ENCODE measurements at regions not wholly inside any gene's neighbourhood (a gene's known extent, or its start where the extent isn't known, plus 50 kb on each side); places are given as distances from the start of the nearest gene placed in this dataset.

DNA sequence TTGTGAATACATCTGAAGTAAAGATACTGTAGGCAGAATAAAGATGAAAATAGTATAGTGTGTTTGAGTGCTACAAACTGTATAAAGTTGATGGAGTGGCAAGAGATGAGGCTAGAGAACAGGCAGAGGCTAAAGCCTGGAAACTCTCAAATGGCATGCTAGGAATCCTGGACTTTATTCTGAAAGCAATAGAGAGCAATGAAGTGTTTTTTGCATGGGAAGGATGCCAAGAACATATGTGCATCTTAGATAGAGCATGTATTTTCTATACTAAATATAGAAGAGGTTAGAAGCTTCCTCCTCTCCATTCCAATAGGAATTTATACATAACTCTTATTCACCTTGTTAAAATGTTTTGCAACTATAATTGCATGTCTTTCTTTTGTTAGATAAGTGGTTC, 86.3 kb upstream of the TMTC2 start:
- no peaks in the 10 kb centered on the region for H3K79me1 ChIP-seq (ENCODE audit: low read depth, low read length)
- ChIA-PET POLR2A (ENCODE audit: partially characterized antibody) (no interaction called here), CTCF (ENCODE audit: partially characterized antibody) (no interaction called here)
- no peaks in the 10 kb centered on the region for H3K27me3 ChIP-seq (replicated peaks in 1 of 4; ENCODE audit: control insufficient read depth in 3 of 4, extremely low read depth in 1 of 4, insufficient read depth in 3 of 4, low read length in 3 of 4)
- no peak overlapping the region for H2AFZ ChIP-seq (ENCODE audit: low read length)
- no peak overlapping the region for H2BK20ac ChIP-seq (ENCODE audit: low read length)
- no peak overlapping the region for H2BK12ac ChIP-seq (ENCODE audit: low read depth, low read length)
- no peaks in the 10 kb centered on the region for H3K79me2 ChIP-seq (ENCODE audit: control insufficient read depth in 1 of 2, insufficient read depth in 2 of 2, low read length in 2 of 2)
- H3K56ac ChIP-seq (replicated peaks; ENCODE audit: insufficient read length, low read depth, low read length): no peak overlapping the region
- H3K4me2 ChIP-seq (ENCODE audit: insufficient read depth in 1 of 2, low read depth in 2 of 2, low read length in 2 of 2): no peak overlapping the region
- FAIRE-seq (no peak), DNase-seq (ENCODE audit: low read depth in 1 of 2, low spot score in 2 of 2) (no peak)
- no peaks in the 10 kb centered on the region for H3K23me2 ChIP-seq (ENCODE audit: low read depth, low read length)
- no peak overlapping the region for H3K4ac ChIP-seq (replicated peaks; ENCODE audit: insufficient read length, low read depth, low read length)
- H4K8ac ChIP-seq (ENCODE audit: extremely low read depth, insufficient read depth, low read length): no peak overlapping the region
- H4K20me1 ChIP-seq (replicated peaks in 1 of 2; ENCODE audit: control insufficient read depth in 1 of 2, insufficient read depth in 2 of 2, low read length in 2 of 2): no peaks in the 10 kb centered on the region
- no peak overlapping the region for H3K14ac ChIP-seq (ENCODE audit: insufficient read length)
- H2AK5ac ChIP-seq (ENCODE audit: low read depth, low read length): no peak overlapping the region
- no peak overlapping the region for H4K5ac ChIP-seq (ENCODE audit: insufficient read length, low read depth, low read length)
- no peak overlapping the region for H3K27ac ChIP-seq (ENCODE audit: low read depth, low read length)
- no peak overlapping the region for H3K18ac ChIP-seq (ENCODE audit: extremely low read depth, low read length)
- no peaks in the 10 kb centered on the region for H3K4me1 ChIP-seq (replicated peaks in 1 of 4; ENCODE audit: control insufficient read depth in 3 of 4, insufficient read depth in 4 of 4, low read length in 3 of 4)
- H2BK5ac ChIP-seq (ENCODE audit: low read depth, low read length): no peak overlapping the region
- H3K23ac ChIP-seq (ENCODE audit: insufficient read length): no peak overlapping the region
- H3K9ac ChIP-seq (replicated peaks in 1 of 4; ENCODE audit: extremely low read depth in 1 of 4, low read depth in 3 of 4, low read length in 3 of 4): no peak overlapping the region
- no peak overlapping the region for H4K91ac ChIP-seq (replicated peaks; ENCODE audit: insufficient read length, low read length)
- H3K4me3 ChIP-seq (ENCODE audit: extremely low read depth in 1 of 4, insufficient read depth in 2 of 4, low read depth in 3 of 4, low read length in 4 of 4): no peak overlapping the region
- H2BK120ac ChIP-seq (replicated peaks; ENCODE audit: low read depth, low read length): no peak overlapping the region
- no peaks in the 10 kb centered on the region for H3K9me3 ChIP-seq (ENCODE audit: insufficient read depth in 2 of 2, low read depth in 1 of 2, low read length in 1 of 2)
- H3K36me3 ChIP-seq (ENCODE audit: control insufficient read depth in 2 of 4, insufficient read depth in 4 of 4, low read length in 3 of 4): no peaks in the 10 kb centered on the region
- no peak overlapping the region for H2BK15ac ChIP-seq (ENCODE audit: low read length)
- no peak for TF ChIP-seq NRF1 (IDR thresholded peaks at IDR 0.05; ENCODE audit: low read depth, low read length)
- TF ChIP-seq BCL11A (IDR thresholded peaks at IDR 0.05; ENCODE audit: low read depth in 2 of 2, low read length in 2 of 2): no peak
- no peak for TF ChIP-seq SRF (IDR thresholded peaks at IDR 0.05; ENCODE audit: low read depth, low read length)
- no peak for TF ChIP-seq RXRA (IDR thresholded peaks at IDR 0.05; ENCODE audit: insufficient read depth, low read depth, low read length)
- TF ChIP-seq, protein P1, sequence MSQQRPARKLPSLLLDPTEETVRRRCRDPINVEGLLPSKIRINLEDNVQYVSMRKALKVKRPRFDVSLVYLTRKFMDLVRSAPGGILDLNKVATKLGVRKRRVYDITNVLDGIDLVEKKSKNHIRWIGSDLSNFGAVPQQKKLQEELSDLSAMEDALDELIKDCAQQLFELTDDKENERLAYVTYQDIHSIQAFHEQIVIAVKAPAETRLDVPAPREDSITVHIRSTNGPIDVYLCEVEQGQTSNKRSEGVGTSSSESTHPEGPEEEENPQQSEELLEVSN (IDR thresholded peaks at IDR 0.05): no peak
- no peak for TF ChIP-seq SUZ12 (IDR thresholded peaks at IDR 0.05; ENCODE audit: low read length)
- no peak for TF ChIP-seq ZNF274 (IDR thresholded peaks at IDR 0.05; ENCODE audit: borderline replicate concordance, extremely low read depth, low read length)
- no peak for TF ChIP-seq SP2 (IDR thresholded peaks at IDR 0.05; ENCODE audit: low read length)
- no peak for TF ChIP-seq CREB1 (IDR thresholded peaks at IDR 0.05)
- TF ChIP-seq KDM5A (IDR thresholded peaks at IDR 0.05; ENCODE audit: low read length): no peak
- TF ChIP-seq EZH2 (IDR thresholded peaks at IDR 0.05; ENCODE audit: low read depth, low read length, severe bottlenecking): no peak
- no peak for TF ChIP-seq GTF2F1 (IDR thresholded peaks at IDR 0.05; ENCODE audit: borderline replicate concordance, low read depth, low read length)
- no peak for TF ChIP-seq NANOG (IDR thresholded peaks at IDR 0.05; ENCODE audit: insufficient read depth, low read depth, low read length, poor library complexity, severe bottlenecking)
- no peak for TF ChIP-seq MAFK (IDR thresholded peaks at IDR 0.05; ENCODE audit: low read depth, low read length)
- TF ChIP-seq BACH1 (IDR thresholded peaks at IDR 0.05; ENCODE audit: low read length): no peak
- TF ChIP-seq TBP (IDR thresholded peaks at IDR 0.05; ENCODE audit: low read depth, low read length): no peak
